Fibroblast of lung (primary cell): ENCODE measurements at regions not wholly inside any gene's neighbourhood (a gene's known extent, or its start where the extent isn't known, plus 50 kb on each side); places are given as distances from the start of the nearest gene placed in this dataset.

ENCODE experiments used
- EZH2 ChIP-seq: IDR thresholded peaks from 2 replicates; pipeline ENCODE4 v1.5.1; 2012; ENCODE audit warnings: low read length, control low read depth, mild to moderate bottlenecking; ENCODE audit errors: missing control alignments
- TF ChIP-seq, protein P1 (sequence below), 2 donors: IDR thresholded peaks in 1 of 2; conservative IDR thresholded peaks in 1 of 2; 1 replicate in 1 of 2; 2 replicates in 1 of 2; pipeline ENCODE4 v1.5.1; 2011 to 2012; ENCODE audit warnings: low read length in 2 of 2, control low read depth in 1 of 2, inconsistent platforms in 1 of 2, low read depth in 1 of 2, mild to moderate bottlenecking in 1 of 2

DNA sequence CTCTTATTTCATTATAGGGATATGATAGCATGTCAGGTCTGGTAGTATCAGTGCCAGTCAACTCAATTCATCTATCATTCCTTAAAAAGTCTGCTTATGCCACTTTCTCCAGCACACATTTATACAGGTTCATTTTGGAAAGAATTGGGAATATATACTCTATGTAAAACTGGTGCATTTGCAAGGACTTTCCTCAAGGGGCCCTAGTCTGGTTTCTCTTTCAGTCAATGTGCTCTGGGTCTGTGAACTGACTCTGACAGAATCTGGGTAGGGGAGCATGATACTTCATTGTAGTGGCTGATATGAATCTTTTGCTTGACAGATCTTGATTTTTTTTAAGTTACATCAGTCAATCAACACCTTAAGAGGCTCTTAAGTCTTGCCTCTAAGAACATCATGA lies 313.9 kb downstream of the HTR1A start:
- TF ChIP-seq, protein P1, sequence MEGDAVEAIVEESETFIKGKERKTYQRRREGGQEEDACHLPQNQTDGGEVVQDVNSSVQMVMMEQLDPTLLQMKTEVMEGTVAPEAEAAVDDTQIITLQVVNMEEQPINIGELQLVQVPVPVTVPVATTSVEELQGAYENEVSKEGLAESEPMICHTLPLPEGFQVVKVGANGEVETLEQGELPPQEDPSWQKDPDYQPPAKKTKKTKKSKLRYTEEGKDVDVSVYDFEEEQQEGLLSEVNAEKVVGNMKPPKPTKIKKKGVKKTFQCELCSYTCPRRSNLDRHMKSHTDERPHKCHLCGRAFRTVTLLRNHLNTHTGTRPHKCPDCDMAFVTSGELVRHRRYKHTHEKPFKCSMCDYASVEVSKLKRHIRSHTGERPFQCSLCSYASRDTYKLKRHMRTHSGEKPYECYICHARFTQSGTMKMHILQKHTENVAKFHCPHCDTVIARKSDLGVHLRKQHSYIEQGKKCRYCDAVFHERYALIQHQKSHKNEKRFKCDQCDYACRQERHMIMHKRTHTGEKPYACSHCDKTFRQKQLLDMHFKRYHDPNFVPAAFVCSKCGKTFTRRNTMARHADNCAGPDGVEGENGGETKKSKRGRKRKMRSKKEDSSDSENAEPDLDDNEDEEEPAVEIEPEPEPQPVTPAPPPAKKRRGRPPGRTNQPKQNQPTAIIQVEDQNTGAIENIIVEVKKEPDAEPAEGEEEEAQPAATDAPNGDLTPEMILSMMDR (conservative IDR thresholded peaks at IDR 0.05 in 1 of 2, IDR thresholded peaks at IDR 0.05 in 1 of 2; ENCODE audit: low read depth in 1 of 2, low read length in 2 of 2) = no peak
- TF ChIP-seq EZH2 = no peak
